ENCODE measurements at regions not wholly inside any gene's neighbourhood (a gene's known extent, or its start where the extent isn't known, plus 50 kb on each side); places are given as distances from the start of the nearest gene placed in this dataset.

- TF ChIP-seq POLR2A (IDR thresholded peaks at IDR 0.05; ENCODE audit: low read depth, low read length), result no peak
- no peak for TF ChIP-seq SPI1 (IDR thresholded peaks at IDR 0.05; ENCODE audit: low read depth, low read length)
- no peak for TF ChIP-seq TAF1 (IDR thresholded peaks at IDR 0.05; ENCODE audit: low read depth, low read length)
- TF ChIP-seq POLR2AphosphoS5 (IDR thresholded peaks at IDR 0.05; ENCODE audit: low read depth, low read length), result no peak
Observed at GRCh38 chr5:174218162-174218561, 172.7 kb downstream of the NSG2 start.

Measured in GM12891 (cell line).